PFSK-1 (cell line): ENCODE measurements at regions not wholly inside any gene's neighbourhood (a gene's known extent, or its start where the extent isn't known, plus 50 kb on each side); places are given as distances from the start of the nearest gene placed in this dataset.

Experiments
- FOXP2 ChIP-seq: optimal IDR thresholded peaks from 2 replicates; pipeline ENCODE3; 2011; ENCODE audit warnings: borderline replicate concordance, control low read depth, inconsistent platforms; ENCODE audit not compliant: insufficient read depth; ENCODE audit errors: extremely low read length, extremely low read depth
- POLR2AphosphoS5 ChIP-seq: IDR thresholded peaks from 2 replicates; pipeline ENCODE4 v1.6.1; 2012; ENCODE audit warnings: low read depth, mild to moderate bottlenecking, control low read depth, low read length, moderate library complexity
- TAF1 ChIP-seq: IDR thresholded peaks from 2 replicates; pipeline ENCODE4 v1.6.1; 2012; ENCODE audit warnings: low read length, control low read depth, borderline replicate concordance; ENCODE audit not compliant: insufficient read depth
- TF ChIP-seq, protein P1 (sequence below), 2 experiments: IDR thresholded peaks; 2 replicates each; pipeline versions ENCODE4 v1.6.1 to v1.8.0; 2011 to 2012; ENCODE audit warnings: low read depth in 2 of 2, low read length in 2 of 2, control low read depth in 1 of 2, inconsistent platforms in 1 of 2, mild to moderate bottlenecking in 1 of 2, moderate library complexity in 1 of 2; ENCODE audit not compliant: insufficient read depth in 1 of 2

DNA sequence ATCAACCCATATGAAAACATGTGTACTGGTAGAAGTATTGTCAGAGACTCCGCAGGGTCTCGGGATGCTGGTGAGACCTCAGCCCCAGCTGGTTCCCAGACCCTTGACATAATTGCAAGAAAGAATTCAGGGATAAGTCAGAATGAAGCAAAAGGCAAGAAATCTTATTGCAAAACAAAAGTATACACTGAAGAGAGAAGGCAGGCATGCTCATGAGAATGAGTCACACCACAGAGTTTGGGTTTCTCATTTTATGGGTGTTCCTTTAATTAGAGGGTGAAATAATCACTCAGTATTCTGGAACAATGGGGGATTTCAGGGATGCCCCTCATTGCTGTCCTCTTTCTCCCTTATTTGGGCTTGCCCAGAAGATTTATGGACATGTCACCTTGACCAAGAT, 1423.8 kb upstream of the MIR17HG start:
- TF ChIP-seq POLR2AphosphoS5 (no peak), FOXP2 (no peak), TAF1 (no peak)
- TF ChIP-seq, protein P1, sequence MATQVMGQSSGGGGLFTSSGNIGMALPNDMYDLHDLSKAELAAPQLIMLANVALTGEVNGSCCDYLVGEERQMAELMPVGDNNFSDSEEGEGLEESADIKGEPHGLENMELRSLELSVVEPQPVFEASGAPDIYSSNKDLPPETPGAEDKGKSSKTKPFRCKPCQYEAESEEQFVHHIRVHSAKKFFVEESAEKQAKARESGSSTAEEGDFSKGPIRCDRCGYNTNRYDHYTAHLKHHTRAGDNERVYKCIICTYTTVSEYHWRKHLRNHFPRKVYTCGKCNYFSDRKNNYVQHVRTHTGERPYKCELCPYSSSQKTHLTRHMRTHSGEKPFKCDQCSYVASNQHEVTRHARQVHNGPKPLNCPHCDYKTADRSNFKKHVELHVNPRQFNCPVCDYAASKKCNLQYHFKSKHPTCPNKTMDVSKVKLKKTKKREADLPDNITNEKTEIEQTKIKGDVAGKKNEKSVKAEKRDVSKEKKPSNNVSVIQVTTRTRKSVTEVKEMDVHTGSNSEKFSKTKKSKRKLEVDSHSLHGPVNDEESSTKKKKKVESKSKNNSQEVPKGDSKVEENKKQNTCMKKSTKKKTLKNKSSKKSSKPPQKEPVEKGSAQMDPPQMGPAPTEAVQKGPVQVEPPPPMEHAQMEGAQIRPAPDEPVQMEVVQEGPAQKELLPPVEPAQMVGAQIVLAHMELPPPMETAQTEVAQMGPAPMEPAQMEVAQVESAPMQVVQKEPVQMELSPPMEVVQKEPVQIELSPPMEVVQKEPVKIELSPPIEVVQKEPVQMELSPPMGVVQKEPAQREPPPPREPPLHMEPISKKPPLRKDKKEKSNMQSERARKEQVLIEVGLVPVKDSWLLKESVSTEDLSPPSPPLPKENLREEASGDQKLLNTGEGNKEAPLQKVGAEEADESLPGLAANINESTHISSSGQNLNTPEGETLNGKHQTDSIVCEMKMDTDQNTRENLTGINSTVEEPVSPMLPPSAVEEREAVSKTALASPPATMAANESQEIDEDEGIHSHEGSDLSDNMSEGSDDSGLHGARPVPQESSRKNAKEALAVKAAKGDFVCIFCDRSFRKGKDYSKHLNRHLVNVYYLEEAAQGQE (IDR thresholded peaks at IDR 0.05; ENCODE audit: insufficient read depth in 1 of 2, low read depth in 2 of 2, low read length in 2 of 2) = no peak
